OCI-LY3 (cell line): ENCODE measurements at regions not wholly inside any gene's neighbourhood (a gene's known extent, or its start where the extent isn't known, plus 50 kb on each side); places are given as distances from the start of the nearest gene placed in this dataset.

Experiments
- EZH2phosphoT487 ChIP-seq: fragments of 200-600 bp; shearing (Covaris generic); IDR thresholded peaks from 2 replicates; pipeline ENCODE4 v1.6.1; 2018; ENCODE audit warnings: antibody characterized with exemption, mixed run types, low read depth
- TF ChIP-seq, protein P1 (sequence below): fragments of 200-600, 300-600 bp; sonication (generic); IDR thresholded peaks from 2 replicates; pipeline ENCODE4 v1.5.1; 2014; ENCODE audit warnings: antibody characterized with exemption, low read length, low read depth

DNA sequence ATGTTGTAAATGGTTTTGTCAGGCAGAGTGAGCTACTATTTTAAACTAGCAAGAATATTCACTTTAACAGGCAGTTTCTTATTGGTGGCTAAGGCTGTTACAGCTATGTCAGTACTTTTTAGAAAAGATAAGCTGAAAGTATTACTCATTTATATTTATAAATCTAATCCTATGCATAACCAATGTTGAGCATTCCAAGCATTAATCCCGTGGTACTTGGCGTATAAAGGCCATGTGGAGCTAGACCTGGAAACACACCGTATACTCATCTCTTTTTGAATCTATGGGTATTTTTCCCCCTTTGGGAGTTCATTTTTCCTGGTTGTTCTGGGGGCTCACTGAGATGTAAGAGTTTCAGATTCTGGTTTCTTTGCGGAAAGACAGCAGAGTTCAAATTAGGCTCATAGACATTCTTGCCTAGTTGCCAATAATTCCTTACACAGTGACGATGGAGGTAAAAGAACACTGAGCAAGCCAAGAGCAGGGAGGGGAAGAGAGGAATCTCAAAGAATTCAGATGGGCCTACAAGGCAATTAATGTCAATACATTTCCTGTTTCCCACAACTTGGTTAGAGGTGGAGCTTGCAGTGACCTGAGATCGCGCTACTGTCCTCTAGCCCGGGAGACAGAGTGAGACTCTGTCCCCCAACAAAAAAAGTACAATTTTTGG is 211.5 kb downstream of the SOX4 start:
- TF ChIP-seq, protein P1, sequence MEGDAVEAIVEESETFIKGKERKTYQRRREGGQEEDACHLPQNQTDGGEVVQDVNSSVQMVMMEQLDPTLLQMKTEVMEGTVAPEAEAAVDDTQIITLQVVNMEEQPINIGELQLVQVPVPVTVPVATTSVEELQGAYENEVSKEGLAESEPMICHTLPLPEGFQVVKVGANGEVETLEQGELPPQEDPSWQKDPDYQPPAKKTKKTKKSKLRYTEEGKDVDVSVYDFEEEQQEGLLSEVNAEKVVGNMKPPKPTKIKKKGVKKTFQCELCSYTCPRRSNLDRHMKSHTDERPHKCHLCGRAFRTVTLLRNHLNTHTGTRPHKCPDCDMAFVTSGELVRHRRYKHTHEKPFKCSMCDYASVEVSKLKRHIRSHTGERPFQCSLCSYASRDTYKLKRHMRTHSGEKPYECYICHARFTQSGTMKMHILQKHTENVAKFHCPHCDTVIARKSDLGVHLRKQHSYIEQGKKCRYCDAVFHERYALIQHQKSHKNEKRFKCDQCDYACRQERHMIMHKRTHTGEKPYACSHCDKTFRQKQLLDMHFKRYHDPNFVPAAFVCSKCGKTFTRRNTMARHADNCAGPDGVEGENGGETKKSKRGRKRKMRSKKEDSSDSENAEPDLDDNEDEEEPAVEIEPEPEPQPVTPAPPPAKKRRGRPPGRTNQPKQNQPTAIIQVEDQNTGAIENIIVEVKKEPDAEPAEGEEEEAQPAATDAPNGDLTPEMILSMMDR = no peak
- TF ChIP-seq EZH2phosphoT487 = no peak
